GM12892 (cell line): ENCODE measurements at regions not wholly inside any gene's neighbourhood (a gene's known extent, or its start where the extent isn't known, plus 50 kb on each side); places are given as distances from the start of the nearest gene placed in this dataset.

Source experiments
- POLR2A ChIP-seq: IDR thresholded peaks from 2 replicates; pipeline ENCODE4 v1.6.1; 2011; ENCODE audit warnings: low read depth, low read length, control low read depth
- POLR2AphosphoS5 ChIP-seq: IDR thresholded peaks from 2 replicates; pipeline ENCODE4 v1.6.1; 2011; ENCODE audit warnings: low read depth, low read length, control low read depth
- TAF1 ChIP-seq: IDR thresholded peaks from 2 replicates; pipeline ENCODE4 v1.6.1; 2011; ENCODE audit warnings: low read depth, mild to moderate bottlenecking, control low read depth, low read length, borderline replicate concordance

- TF ChIP-seq POLR2AphosphoS5, result no peak
- TF ChIP-seq POLR2A, result no peak
- no peak for TF ChIP-seq TAF1
Measured at GRCh38 chr5:3446410-3446809, 149.2 kb upstream of the IRX1 start.
